Right lobe of liver (tissue), 4 donors: ENCODE measurements at regions not wholly inside any gene's neighbourhood (a gene's known extent, or its start where the extent isn't known, plus 50 kb on each side); places are given as distances from the start of the nearest gene placed in this dataset.

Experiments used
- POLR2A ChIP-seq: fragments of 450-650 bp; IDR thresholded peaks from one replicate; pipeline ENCODE4 v1.6.1; 2017; ENCODE audit warnings: antibody characterized with exemption, mild to moderate bottlenecking
- TF ChIP-seq, protein P1 (sequence below), 4 donors: fragments of 200-600 bp in 3 of 4; fragments of 450-650 bp in 1 of 4; IDR thresholded peaks; one replicate each; pipeline versions ENCODE4 v1.5.1 to v1.8.0; 2016 to 2022; ENCODE audit warnings: antibody characterized with exemption in 4 of 4, mild to moderate bottlenecking in 2 of 4
- donor health status: DM: no; HTN: no; CAD: no.
- donor health status: DM: no; HTN: no; CAD: no.
- donor health status: DM: no; HTN: yes; CAD: no.

DNA sequence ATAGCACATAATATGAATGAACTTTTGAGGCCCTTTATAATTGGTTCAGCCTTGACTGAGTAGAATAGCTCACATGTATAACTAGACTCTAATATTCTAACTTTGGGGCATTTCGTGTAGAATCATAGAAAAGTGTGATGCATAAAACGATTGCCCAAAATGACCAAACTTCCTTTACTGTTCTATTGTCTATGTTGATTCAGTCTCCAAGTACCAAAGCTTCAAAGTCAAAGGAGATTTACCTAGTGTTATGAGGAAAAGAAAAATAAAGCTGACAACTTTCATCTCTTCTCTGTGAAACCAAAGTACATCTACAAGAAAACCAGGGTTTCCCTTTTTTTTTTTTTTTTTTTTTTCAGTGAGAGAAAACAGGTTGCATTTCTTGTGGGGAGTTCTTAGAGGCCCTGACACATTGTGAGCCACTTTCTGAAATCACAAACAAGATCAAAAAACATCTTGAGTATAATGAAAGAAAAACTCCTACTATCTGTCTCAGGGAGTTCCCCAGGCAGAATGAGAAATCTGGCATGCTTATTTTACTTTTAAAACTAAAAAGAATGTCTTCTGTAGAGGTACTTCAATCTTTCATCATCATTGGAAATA, 183.4 kb downstream of the TNFSF18 start:
- TF ChIP-seq, protein P1, sequence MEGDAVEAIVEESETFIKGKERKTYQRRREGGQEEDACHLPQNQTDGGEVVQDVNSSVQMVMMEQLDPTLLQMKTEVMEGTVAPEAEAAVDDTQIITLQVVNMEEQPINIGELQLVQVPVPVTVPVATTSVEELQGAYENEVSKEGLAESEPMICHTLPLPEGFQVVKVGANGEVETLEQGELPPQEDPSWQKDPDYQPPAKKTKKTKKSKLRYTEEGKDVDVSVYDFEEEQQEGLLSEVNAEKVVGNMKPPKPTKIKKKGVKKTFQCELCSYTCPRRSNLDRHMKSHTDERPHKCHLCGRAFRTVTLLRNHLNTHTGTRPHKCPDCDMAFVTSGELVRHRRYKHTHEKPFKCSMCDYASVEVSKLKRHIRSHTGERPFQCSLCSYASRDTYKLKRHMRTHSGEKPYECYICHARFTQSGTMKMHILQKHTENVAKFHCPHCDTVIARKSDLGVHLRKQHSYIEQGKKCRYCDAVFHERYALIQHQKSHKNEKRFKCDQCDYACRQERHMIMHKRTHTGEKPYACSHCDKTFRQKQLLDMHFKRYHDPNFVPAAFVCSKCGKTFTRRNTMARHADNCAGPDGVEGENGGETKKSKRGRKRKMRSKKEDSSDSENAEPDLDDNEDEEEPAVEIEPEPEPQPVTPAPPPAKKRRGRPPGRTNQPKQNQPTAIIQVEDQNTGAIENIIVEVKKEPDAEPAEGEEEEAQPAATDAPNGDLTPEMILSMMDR (IDR thresholded peaks at IDR 0.05): no peak
- no peak for TF ChIP-seq POLR2A
